Activated CD8-positive, alpha-beta T cell treated with anti-CD3 and anti-CD28 coated beads for 36 hours (primary cell): ENCODE measurements at regions not wholly inside any gene's neighbourhood (a gene's known extent, or its start where the extent isn't known, plus 50 kb on each side); places are given as distances from the start of the nearest gene placed in this dataset.

ENCODE experiments used
- ATAC-seq: fragments of 200-7000 bp; cut with Tn5 transposase; one replicate; pipeline ENCODE4 v1.10.0; 2021; ENCODE audit warnings: mild to moderate bottlenecking, moderate library complexity
- CTCF ChIA-PET: fragments of 350-600 bp; sonication (Branson Sonifier 250); formaldehyde crosslinking; loops from one replicate; lab custom pipeline; 2021; ENCODE audit warnings: antibody characterized with exemption; lab: Charles Lee
- POLR2A ChIA-PET: fragments of 350-600 bp; sonication (Branson Sonifier 250); formaldehyde crosslinking; loops from one replicate; lab custom pipeline; 2021; ENCODE audit warnings: antibody characterized with exemption; lab: Charles Lee
- DNase-seq: peaks from one replicate; pipeline ENCODE4 v3.0.0-alpha.2; 2020
- H3K27ac Mint-ChIP-seq: one replicate; pipeline ENCODE4 v1.8.0; 2021; ENCODE audit warnings: mild to moderate bottlenecking, mixed read lengths
- H3K27me3 Mint-ChIP-seq: one replicate; pipeline ENCODE4 v1.8.0; 2021; ENCODE audit warnings: mixed read lengths
- H3K36me3 Mint-ChIP-seq: one replicate; pipeline ENCODE4 v1.8.0; 2021; ENCODE audit warnings: low read depth, mixed read lengths
- H3K4me1 Mint-ChIP-seq: one replicate; pipeline ENCODE4 v1.8.0; 2021; ENCODE audit warnings: low read depth, mixed read lengths
- H3K4me3 Mint-ChIP-seq: one replicate; pipeline ENCODE4 v1.8.0; 2021; ENCODE audit warnings: mild to moderate bottlenecking, moderate library complexity, mixed read lengths
- H3K9me3 Mint-ChIP-seq: one replicate; pipeline ENCODE4 v1.8.0; 2021; ENCODE audit warnings: mixed read lengths
- intact Hi-C: fragments of 100-400 bp; cut with micrococcal nuclease; formaldehyde crosslinking; loops from one replicate; pipeline ENCODE4 v1.10.0; 2022
- TF ChIP-seq, protein P1 (sequence below): fragments of 200-600 bp; IDR thresholded peaks from one replicate; pipeline ENCODE4 v1.8.0; 2022; ENCODE audit warnings: antibody characterized with exemption, mild to moderate bottlenecking

DNA sequence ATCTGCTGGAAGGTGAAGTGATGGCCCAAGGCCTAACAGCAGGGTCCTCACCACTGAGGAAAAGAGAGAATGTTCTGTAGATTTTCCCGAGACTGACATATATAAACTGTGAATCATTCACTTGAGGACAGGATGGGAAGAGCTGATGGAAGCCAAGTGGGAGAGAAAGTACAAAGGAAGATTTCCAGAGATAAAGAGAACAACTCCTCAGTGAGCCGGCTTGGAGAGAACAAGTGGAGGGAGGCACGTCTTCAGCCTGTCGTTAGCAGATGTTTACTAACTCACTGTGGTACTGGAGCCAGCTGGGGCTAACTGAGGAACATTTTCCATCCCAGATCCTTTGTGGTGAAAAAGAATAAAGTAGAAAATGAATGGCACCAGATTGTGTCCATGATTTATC lies 552.9 kb upstream of the TNP1 start:
- Mint-ChIP-seq H3K36me3 (no peaks in the 10 kb centered on the region), H3K4me1 (no peaks in the 10 kb centered on the region), H3K9me3 (no peaks in the 10 kb centered on the region), H3K27me3 (peaks cover 1% of the 10 kb centered on the region), H3K4me3 (no peak overlapping the region), H3K27ac (no peak overlapping the region)
- intact Hi-C loops = no loop called here
- POLR2A ChIA-PET = no interaction called here
- CTCF ChIA-PET = no interaction called here
- DNase-seq (no peak), ATAC-seq (no peak)
- TF ChIP-seq, protein P1, sequence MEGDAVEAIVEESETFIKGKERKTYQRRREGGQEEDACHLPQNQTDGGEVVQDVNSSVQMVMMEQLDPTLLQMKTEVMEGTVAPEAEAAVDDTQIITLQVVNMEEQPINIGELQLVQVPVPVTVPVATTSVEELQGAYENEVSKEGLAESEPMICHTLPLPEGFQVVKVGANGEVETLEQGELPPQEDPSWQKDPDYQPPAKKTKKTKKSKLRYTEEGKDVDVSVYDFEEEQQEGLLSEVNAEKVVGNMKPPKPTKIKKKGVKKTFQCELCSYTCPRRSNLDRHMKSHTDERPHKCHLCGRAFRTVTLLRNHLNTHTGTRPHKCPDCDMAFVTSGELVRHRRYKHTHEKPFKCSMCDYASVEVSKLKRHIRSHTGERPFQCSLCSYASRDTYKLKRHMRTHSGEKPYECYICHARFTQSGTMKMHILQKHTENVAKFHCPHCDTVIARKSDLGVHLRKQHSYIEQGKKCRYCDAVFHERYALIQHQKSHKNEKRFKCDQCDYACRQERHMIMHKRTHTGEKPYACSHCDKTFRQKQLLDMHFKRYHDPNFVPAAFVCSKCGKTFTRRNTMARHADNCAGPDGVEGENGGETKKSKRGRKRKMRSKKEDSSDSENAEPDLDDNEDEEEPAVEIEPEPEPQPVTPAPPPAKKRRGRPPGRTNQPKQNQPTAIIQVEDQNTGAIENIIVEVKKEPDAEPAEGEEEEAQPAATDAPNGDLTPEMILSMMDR = no peak

DNA sequence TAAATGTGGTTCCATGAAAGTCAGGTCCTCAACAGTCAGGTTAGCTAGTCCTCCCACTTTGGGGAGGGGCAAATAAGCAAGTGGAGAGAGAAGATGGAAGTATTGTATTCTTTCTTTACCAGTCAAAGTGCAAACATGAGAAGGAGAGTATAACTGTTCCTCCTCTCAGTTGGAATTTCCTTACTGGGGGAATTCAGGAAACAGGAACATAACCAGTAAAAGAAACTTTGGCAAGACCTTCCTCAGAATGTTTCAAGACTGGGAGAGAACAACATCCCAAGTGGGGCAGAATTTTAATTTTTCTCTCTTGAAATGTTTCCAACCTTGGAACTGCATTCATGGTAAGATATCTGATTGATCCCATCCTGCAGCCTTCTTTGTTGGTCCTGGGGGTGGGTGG lies 552.4 kb upstream of the TNP1 start:
- intact Hi-C loops = no loop called here
- Mint-ChIP-seq H3K4me3 (no peak overlapping the region), H3K9me3 (no peaks in the 10 kb centered on the region), H3K36me3 (no peaks in the 10 kb centered on the region), H3K27ac (no peak overlapping the region), H3K4me1 (no peaks in the 10 kb centered on the region), H3K27me3 (no peaks in the 10 kb centered on the region)
- DNase-seq (no peak), ATAC-seq (no peak)
- ChIA-PET POLR2A (no interaction called here), CTCF (no interaction called here)
- TF ChIP-seq, protein P1 = no peak

DNA sequence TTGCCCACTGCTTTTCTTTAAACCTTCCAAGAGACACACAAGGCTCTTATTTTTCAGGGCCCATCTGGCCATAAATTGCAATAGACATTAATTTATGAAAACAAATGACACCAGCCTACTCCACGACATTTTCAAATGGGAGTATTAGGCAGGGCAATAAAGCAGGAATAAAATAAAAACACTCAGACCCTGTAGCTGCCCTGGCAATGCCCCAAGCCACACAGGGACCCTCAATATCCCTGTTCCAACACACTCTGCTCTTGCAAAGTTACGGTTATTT lies 550.8 kb upstream of the TNP1 start:
- H3K27me3 Mint-ChIP-seq = no peaks in the 10 kb centered on the region
- no peaks in the 10 kb centered on the region for H3K36me3 Mint-ChIP-seq
- H3K4me1 Mint-ChIP-seq = no peaks in the 10 kb centered on the region
- DNase-seq (no peak), ATAC-seq (no peak)
- no peak overlapping the region for H3K4me3 Mint-ChIP-seq
- no peaks in the 10 kb centered on the region for H3K9me3 Mint-ChIP-seq
- no peak overlapping the region for H3K27ac Mint-ChIP-seq
- intact Hi-C loops = no loop called here
- TF ChIP-seq, protein P1 = no peak
- CTCF ChIA-PET = no interaction called here
- POLR2A ChIA-PET = no interaction called here

DNA sequence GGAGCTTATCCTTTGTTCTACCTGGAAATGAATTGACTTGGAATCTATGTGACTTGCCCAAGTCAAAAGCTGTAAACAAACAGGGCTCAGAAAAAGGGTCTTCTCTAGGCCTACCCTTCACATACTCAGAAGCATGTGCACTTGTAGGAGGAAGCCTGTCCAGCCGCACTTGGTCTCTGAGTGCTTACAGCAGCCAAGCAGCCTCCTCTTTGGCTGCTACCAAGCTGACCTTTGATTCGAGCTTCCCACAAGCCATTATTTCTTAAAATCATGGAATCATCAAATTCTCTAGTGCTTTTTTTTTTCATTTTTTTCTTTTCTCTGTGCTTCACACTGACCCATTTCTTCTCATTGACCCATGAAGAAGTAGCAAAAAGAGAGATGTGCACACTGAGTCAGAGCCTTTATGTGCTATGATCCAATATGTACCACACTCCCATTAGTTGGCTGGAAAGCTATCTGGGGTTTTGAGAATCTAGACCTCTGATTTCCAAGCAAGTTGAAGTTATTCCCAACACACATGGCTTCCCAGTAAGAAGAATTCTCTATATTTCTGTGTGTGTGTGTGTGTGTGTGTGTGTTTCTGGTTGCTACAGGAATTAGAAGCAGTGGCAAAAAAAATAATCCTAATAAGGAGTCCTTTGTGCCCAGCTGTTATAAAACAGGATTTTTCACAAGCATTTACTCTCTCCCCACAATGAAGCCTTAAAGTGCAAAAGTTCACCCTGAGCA lies 550.3 kb upstream of the TNP1 start:
- Mint-ChIP-seq H3K4me3 (no peak overlapping the region), H3K27ac (no peak overlapping the region), H3K9me3 (no peaks in the 10 kb centered on the region), H3K4me1 (no peaks in the 10 kb centered on the region), H3K27me3 (no peaks in the 10 kb centered on the region), H3K36me3 (no peaks in the 10 kb centered on the region)
- TF ChIP-seq, protein P1 = no peak
- POLR2A ChIA-PET = no interaction called here
- no peak for DNase-seq
- no peak for ATAC-seq
- CTCF ChIA-PET = no interaction called here
- intact Hi-C loops = no loop called here

DNA sequence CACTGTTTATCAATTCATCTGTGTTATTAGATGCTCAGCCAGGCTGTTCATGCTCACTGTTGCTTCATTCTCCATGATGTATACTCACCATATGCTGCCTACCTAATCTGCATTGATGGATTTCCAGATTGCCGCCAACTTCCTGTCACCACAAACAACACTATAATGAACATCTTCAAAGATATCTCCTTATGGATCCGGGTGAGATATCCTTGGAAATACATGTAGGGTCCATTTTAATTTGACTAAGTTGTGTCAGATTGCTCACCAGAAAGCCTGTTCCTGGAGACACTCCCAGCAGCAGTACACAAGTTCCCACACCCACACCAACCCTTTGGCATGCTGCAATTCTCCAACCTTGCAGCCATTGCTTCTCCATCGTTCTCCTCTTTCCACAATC lies 547.5 kb upstream of the TNP1 start:
- H3K36me3 Mint-ChIP-seq = no peaks in the 10 kb centered on the region
- intact Hi-C loops = no loop called here
- no peak for ATAC-seq
- H3K27ac Mint-ChIP-seq = no peak overlapping the region
- no peak for DNase-seq
- no peaks in the 10 kb centered on the region for H3K9me3 Mint-ChIP-seq
- TF ChIP-seq, protein P1 = no peak
- CTCF ChIA-PET = no interaction called here
- no peaks in the 10 kb centered on the region for H3K27me3 Mint-ChIP-seq
- POLR2A ChIA-PET = no interaction called here
- no peak overlapping the region for H3K4me3 Mint-ChIP-seq
- H3K4me1 Mint-ChIP-seq = no peaks in the 10 kb centered on the region
